Esophagus squamous epithelium (tissue), 4 donors: ENCODE measurements at regions not wholly inside any gene's neighbourhood (a gene's known extent, or its start where the extent isn't known, plus 50 kb on each side); places are given as distances from the start of the nearest gene placed in this dataset.

ENCODE experiments used
- CTCF ChIP-seq, 6 experiments: fragments of 450-650 bp in 4 of 6; fragments of 200-600 bp in 2 of 6; sonication (generic) in 2 of 6; IDR thresholded peaks; one replicate each; pipeline ENCODE4 v1.5.1; 2016 to 2019; ENCODE audit warnings: antibody characterized with exemption in 6 of 6, mild to moderate bottlenecking in 4 of 6, moderate library complexity in 4 of 6
- POLR2A ChIP-seq, 4 donors: fragments of 450-650 bp; IDR thresholded peaks; one replicate each; pipeline ENCODE4 v1.6.1; 2017; ENCODE audit warnings: antibody characterized with exemption in 4 of 4, mild to moderate bottlenecking in 4 of 4, moderate library complexity in 3 of 4

GRCh38 chr5:171623551-171624097, 162.0 kb upstream of the SMIM23 start:
- TF ChIP-seq POLR2A (IDR thresholded peaks at IDR 0.05) (no peak), CTCF (IDR thresholded peaks at IDR 0.05) (no peak)
